Immature natural killer cell (primary cell): ENCODE measurements at regions not wholly inside any gene's neighbourhood (a gene's known extent, or its start where the extent isn't known, plus 50 kb on each side); places are given as distances from the start of the nearest gene placed in this dataset.
"Not testable (repeated sequence)": the region's sequence is repeated elsewhere in the genome, so short reads cannot be mapped to it uniquely, and the experiment has no call there.

ENCODE experiments used
- DNase-seq, 3 donors: peaks; one replicate each; pipeline ENCODE4 v3.0.0; 2022; ENCODE audit warnings: mixed read lengths in 1 of 3
- H3K27ac Mint-ChIP-seq, 6 donors: one replicate each; pipeline ENCODE4 v1.8.0; 2020; ENCODE audit warnings: mixed read lengths in 6 of 6, mild to moderate bottlenecking in 5 of 6, inconsistent platforms in 4 of 6, moderate library complexity in 3 of 6
- H3K27me3 Mint-ChIP-seq, 3 donors: one replicate each; pipeline ENCODE4 v1.8.0; 2020 to 2021; ENCODE audit warnings: low read depth in 3 of 3, mild to moderate bottlenecking in 3 of 3, mixed read lengths in 3 of 3, moderate library complexity in 3 of 3, inconsistent platforms in 1 of 3
- H3K36me3 Mint-ChIP-seq, 3 donors: one replicate each; pipeline ENCODE4 v1.8.0; 2020; ENCODE audit warnings: mixed read lengths in 3 of 3, inconsistent platforms in 2 of 3, mild to moderate bottlenecking in 2 of 3
- H3K4me1 Mint-ChIP-seq, 2 donors: one replicate each; pipeline ENCODE4 v1.8.0; 2020; ENCODE audit warnings: inconsistent platforms in 2 of 2, mild to moderate bottlenecking in 2 of 2, mixed read lengths in 2 of 2, moderate library complexity in 1 of 2
- H3K4me3 Mint-ChIP-seq, 5 donors: one replicate each; pipeline ENCODE4 v1.8.0; 2020; ENCODE audit warnings: mild to moderate bottlenecking in 5 of 5, mixed read lengths in 5 of 5, inconsistent platforms in 3 of 5, moderate library complexity in 3 of 5
- H3K9me3 Mint-ChIP-seq, 6 donors: one replicate each; pipeline ENCODE4 v1.8.0; 2020; ENCODE audit warnings: mild to moderate bottlenecking in 6 of 6, mixed read lengths in 6 of 6, inconsistent platforms in 4 of 6, moderate library complexity in 3 of 6

DNA sequence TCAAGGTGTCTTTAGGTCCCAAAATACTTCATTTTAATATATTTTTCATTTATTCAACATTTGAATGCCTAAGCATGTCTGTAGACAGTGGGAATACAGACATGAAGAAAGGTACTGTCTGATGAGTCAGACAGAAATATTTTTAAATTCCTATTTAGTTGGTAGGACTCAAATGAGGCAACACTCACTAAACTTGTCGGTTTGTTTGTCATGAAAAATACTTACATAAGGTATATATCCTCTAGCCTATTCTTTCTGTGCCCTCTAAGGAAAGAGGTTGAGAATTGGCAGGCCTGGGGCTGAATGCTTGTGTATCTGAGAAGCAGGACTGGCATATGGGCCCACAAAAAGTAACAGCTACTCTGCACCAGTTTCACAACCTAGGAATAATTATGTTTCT, 423.6 kb upstream of the MDFIC2 start:
- Mint-ChIP-seq H3K27ac (no peak overlapping the region), H3K27me3 (peaks cover 0 to 2% (median 0%) of the 10 kb centered on the region in 3 donors), H3K4me3 (no peak overlapping the region), H3K4me1 (no peaks in the 10 kb centered on the region), H3K9me3 (no peaks in the 10 kb centered on the region), H3K36me3 (no peaks in the 10 kb centered on the region)
- no peak for DNase-seq

DNA sequence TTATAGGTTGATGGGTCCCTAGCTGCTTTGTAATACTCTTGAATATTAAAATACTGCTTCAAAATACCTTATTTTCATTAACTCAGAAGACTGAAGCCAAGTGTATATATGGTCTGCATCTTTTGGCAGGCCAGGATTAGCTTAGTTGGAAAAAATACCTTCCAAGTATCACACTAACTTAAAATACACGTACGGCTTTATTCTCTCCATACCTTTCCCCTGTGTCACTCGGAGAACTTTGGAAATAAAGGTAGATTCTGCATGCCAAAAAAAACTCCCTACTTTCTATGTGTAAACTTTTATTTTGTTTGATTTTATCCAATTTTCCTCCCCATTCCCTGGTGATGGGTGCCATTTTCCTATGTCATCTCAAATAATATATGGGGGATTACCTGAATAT, 422.3 kb upstream of the MDFIC2 start:
- no peak overlapping the region for H3K4me3 Mint-ChIP-seq
- DNase-seq = no peak
- peaks cover 0 to 2% (median 0%) of the 10 kb centered on the region in 3 donors for H3K27me3 Mint-ChIP-seq
- no peak overlapping the region for H3K27ac Mint-ChIP-seq
- H3K36me3 Mint-ChIP-seq = no peaks in the 10 kb centered on the region
- no peaks in the 10 kb centered on the region for H3K9me3 Mint-ChIP-seq
- H3K4me1 Mint-ChIP-seq = no peaks in the 10 kb centered on the region

GRCh38 chr3:70731046-70731445, 418.6 kb upstream of the MDFIC2 start:
- Mint-ChIP-seq H3K9me3 (no peaks in the 10 kb centered on the region), H3K4me3 (no peak overlapping the region), H3K27me3 (peaks cover 0 to 2% (median 2%) of the 10 kb centered on the region in 3 donors), H3K4me1 (no peaks in the 10 kb centered on the region), H3K36me3 (no peaks in the 10 kb centered on the region), H3K27ac (no peak overlapping the region)
- no peak for DNase-seq

GRCh38 chr3:70729845-70730244, 417.4 kb upstream of the MDFIC2 start:
- no peaks in the 10 kb centered on the region for H3K9me3 Mint-ChIP-seq

DNA sequence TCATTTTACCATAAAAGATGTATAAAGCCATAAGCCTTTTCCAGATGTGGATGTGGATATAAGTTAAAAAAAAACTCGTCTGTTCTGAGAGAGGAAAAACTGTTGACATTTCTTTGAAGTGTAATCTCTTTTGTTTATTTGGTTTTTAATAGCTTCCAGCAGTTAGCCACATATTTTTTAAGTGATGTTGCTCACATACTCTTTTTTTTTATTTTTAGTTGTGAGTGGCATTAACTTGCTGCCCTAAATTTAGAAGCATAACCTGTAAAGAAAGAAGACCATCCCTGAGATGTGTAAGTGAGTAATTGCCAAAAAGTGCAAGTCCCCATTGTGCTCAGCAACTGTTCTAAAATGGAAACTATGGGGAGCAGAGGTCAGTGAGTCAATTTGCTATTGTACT, 415.9 kb upstream of the MDFIC2 start:
- Mint-ChIP-seq H3K9me3 (no peaks in the 10 kb centered on the region), H3K4me3 (no peak overlapping the region), H3K36me3 (no peaks in the 10 kb centered on the region), H3K27me3 (peaks cover 0 to 2% (median 0%) of the 10 kb centered on the region in 3 donors), H3K27ac (no peak overlapping the region), H3K4me1 (no peaks in the 10 kb centered on the region)
- no peak for DNase-seq

More at GRCh38 chr3:70729845-70730244, 417.4 kb upstream of the MDFIC2 start:
- H3K27ac Mint-ChIP-seq = no peak overlapping the region
- no peaks in the 10 kb centered on the region for H3K4me1 Mint-ChIP-seq
- no peak for DNase-seq
- no peak overlapping the region for H3K4me3 Mint-ChIP-seq
- peaks cover 0 to 2% (median 2%) of the 10 kb centered on the region in 3 donors for H3K27me3 Mint-ChIP-seq
- no peaks in the 10 kb centered on the region for H3K36me3 Mint-ChIP-seq

- H3K4me1 Mint-ChIP-seq = no peaks in the 10 kb centered on the region
- no peak overlapping the region for H3K4me3 Mint-ChIP-seq
- DNase-seq = no peak
- no peaks in the 10 kb centered on the region for H3K36me3 Mint-ChIP-seq
- no peaks in the 10 kb centered on the region for H3K9me3 Mint-ChIP-seq
- H3K27ac Mint-ChIP-seq = no peak overlapping the region
- H3K27me3 Mint-ChIP-seq = peaks cover 0 to 2% (median 0%) of the 10 kb centered on the region in 3 donors
These were observed 414.5 kb upstream of the MDFIC2 start for GRCh38 chr3:70726961-70727360.

DNA sequence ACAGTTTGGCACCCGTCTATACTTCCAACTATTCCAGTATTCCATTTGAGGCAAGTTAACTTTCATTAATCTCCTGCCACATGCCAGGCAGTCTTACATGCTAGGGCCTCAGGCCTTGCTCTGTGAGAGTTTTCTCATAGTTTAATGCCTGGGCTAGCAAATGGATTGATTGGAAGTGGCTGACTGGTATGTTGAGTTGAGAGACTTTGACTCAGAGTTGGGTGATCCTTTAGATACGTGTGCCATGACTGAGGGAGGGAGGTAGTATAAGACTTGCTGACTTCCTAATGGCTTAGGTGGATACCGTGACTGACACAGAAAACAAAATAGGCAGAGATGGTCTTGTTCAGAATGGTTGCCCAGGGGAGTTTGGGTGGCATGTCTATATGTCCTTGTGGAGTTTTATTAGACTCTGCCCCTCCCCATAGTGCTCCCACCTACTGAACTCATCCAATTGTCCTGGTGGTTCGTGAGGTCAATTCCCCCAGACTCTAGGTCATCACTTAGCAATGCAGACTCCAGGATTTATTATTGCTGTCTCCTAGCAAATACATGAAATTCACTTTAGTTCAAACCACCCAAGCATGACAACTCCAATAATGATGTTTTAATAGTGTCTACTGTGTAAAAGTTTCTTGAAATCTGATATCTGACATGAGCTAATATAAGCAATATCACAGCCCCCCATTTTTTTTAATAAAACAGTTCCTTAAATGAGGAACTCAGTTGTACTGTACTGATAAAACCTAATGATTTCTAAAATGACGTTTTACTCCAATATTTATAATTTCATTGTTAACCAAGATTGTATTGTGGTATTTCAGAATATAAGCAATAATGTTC, 413.9 kb upstream of the MDFIC2 start:
- H3K4me3 Mint-ChIP-seq = no peak overlapping the region

DNA sequence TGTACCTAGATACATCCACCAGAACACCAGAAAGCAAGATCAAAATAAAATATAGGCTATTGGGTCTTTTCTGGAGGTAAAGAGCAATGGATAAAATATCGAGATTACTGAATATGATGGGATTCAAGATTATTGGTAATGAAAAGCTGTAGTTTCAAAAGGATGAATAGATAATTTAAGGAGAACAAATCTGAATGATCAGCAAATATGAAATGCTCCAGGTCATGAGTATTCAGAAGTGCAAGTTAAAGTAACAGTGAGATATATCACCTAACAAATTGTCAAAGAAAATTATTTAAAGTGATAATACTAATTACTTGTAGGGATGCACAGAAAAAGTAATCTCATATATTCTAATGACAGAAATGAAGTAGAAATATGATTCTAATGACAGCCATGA, 409.6 kb upstream of the MDFIC2 start:
- Mint-ChIP-seq H3K27ac (no peak overlapping the region), H3K27me3 (peaks cover 0 to 2% (median under 1%) of the 10 kb centered on the region in 3 donors), H3K4me1 (no peaks in the 10 kb centered on the region), H3K9me3 (no peaks in the 10 kb centered on the region), H3K4me3 (no peak overlapping the region), H3K36me3 (no peaks in the 10 kb centered on the region)
- no peak for DNase-seq

More for the DNA sequence above, 413.9 kb upstream of the MDFIC2 start:
- H3K4me1 Mint-ChIP-seq = no peaks in the 10 kb centered on the region
- H3K27ac Mint-ChIP-seq = no peak overlapping the region
- H3K36me3 Mint-ChIP-seq = no peaks in the 10 kb centered on the region
- peaks cover 0 to 2% (median 0%) of the 10 kb centered on the region in 3 donors for H3K27me3 Mint-ChIP-seq
- no peak for DNase-seq
- H3K9me3 Mint-ChIP-seq = no peaks in the 10 kb centered on the region

DNA sequence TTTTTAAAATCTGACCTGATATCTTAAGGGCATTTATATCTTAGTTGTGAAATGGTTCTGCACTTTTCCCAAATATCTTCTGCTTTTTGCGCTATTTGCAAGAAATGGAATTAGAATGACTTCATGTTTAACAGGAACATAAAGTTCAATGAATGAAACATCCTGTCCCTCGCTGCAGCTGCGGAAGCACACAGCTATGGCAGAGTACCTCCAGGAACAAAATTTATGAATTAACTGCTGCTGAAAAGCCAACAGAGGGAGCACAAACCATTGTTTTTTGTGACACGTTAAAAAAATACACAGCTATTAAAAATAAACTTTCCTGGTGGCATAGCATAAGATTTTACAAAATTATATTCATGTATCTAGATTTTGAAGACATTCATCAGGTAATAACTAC, 404.4 kb upstream of the MDFIC2 start:
- no peak overlapping the region for H3K27ac Mint-ChIP-seq
- DNase-seq = no peak

GRCh38 chr3:70712449-70713082, 400.1 kb upstream of the MDFIC2 start:
- H3K4me3 Mint-ChIP-seq = no peak overlapping the region
- peaks cover 0 to 5% (median 0%) of the 10 kb centered on the region in 3 donors for H3K36me3 Mint-ChIP-seq
- H3K4me1 Mint-ChIP-seq = no peaks in the 10 kb centered on the region
- peaks cover 0 to 9% (median 2%) of the 10 kb centered on the region in 3 donors for H3K27me3 Mint-ChIP-seq
- H3K9me3 Mint-ChIP-seq = peaks cover 8 to 23% (median 14%) of the 10 kb centered on the region in 6 donors
- no peak overlapping the region for H3K27ac Mint-ChIP-seq
- no peak for DNase-seq

More for the DNA sequence above, 404.4 kb upstream of the MDFIC2 start:
- Mint-ChIP-seq H3K4me3 (no peak overlapping the region), H3K9me3 (peaks cover 7 to 17% (median 10%) of the 10 kb centered on the region in 6 donors), H3K4me1 (no peaks in the 10 kb centered on the region), H3K27me3 (peaks cover 0 to 9% (median 0%) of the 10 kb centered on the region in 3 donors), H3K36me3 (peaks cover 0 to 5% (median 0%) of the 10 kb centered on the region in 3 donors)

- Mint-ChIP-seq H3K4me1 (no peaks in the 10 kb centered on the region), H3K36me3 (no peaks in the 10 kb centered on the region), H3K4me3 (no peak overlapping the region)
These were observed 391.1 kb upstream of the MDFIC2 start for GRCh38 chr3:70703305-70704102.

DNA sequence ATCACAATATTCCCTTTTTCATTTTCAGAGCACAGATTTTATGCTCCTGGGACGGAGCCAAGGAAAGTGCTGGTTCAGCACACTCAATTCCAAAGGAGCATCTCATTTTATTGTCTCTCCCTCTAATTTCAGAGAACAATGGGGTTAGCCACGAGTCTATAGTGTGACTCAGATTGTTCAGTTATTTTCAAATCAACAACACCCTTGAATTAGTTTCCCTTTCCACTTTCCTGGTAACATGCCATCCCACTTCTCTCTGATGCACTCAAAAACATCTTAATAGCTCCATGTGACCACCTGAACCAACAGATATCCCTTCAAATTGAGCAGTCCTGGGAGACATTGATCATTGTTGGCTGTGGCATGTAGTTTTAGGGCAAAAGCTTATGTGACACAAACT, 389.7 kb upstream of the MDFIC2 start:
- Mint-ChIP-seq H3K27ac (no peak overlapping the region), H3K36me3 (no peaks in the 10 kb centered on the region), H3K27me3 (peaks cover 0 to 1% (median 0%) of the 10 kb centered on the region in 3 donors), H3K4me1 (no peaks in the 10 kb centered on the region), H3K4me3 (no peak overlapping the region), H3K9me3 (peaks cover 0 to 2% (median 0%) of the 10 kb centered on the region in 6 donors)
- DNase-seq = no peak

More at GRCh38 chr3:70703305-70704102, 391.1 kb upstream of the MDFIC2 start:
- Mint-ChIP-seq H3K27me3 (peaks cover 0 to 1% (median 0%) of the 10 kb centered on the region in 3 donors), H3K27ac (no peak overlapping the region), H3K9me3 (peaks cover 0 to 2% (median 0%) of the 10 kb centered on the region in 6 donors)
- no peak for DNase-seq

DNA sequence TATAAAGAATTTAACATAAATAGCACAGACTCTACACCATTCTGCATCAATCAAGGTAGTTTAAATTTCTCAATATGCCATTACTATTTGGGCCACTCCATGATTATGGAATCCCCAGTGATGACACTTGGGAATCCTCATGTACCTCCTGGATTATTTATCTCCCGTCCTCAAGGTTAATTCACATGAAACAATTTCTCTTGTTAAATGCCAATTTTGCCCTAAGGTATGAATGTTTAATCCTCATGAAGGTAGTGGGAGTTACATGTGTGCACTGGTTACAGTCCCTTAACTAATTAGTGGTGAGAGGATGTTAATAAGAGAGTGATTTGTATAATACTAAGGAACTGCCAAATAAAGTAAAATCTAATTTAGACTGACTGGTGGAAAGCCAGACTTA, 372.3 kb upstream of the MDFIC2 start:
- peaks cover 0 to 7% (median 1%) of the 10 kb centered on the region in 6 donors for H3K9me3 Mint-ChIP-seq
- no peak overlapping the region for H3K4me3 Mint-ChIP-seq
- H3K4me1 Mint-ChIP-seq = no peaks in the 10 kb centered on the region
- H3K36me3 Mint-ChIP-seq = no peaks in the 10 kb centered on the region
- no peak for DNase-seq
- H3K27me3 Mint-ChIP-seq = peaks cover 0 to 2% (median 2%) of the 10 kb centered on the region in 3 donors
- no peak overlapping the region for H3K27ac Mint-ChIP-seq

- H3K9me3 Mint-ChIP-seq, H3K4me3 Mint-ChIP-seq: not testable (repeated sequence)
These were observed 363.4 kb upstream of the MDFIC2 start for GRCh38 chr3:70675810-70676209.

More at GRCh38 chr3:70675810-70676209, 363.4 kb upstream of the MDFIC2 start:
- H3K36me3 Mint-ChIP-seq, DNase-seq, H3K27me3 Mint-ChIP-seq, H3K4me1 Mint-ChIP-seq, H3K27ac Mint-ChIP-seq: not testable (repeated sequence)
